DMS79 treated with DMSO at 0.1 percent for 48 hours (cell line): ENCODE measurements at regions not wholly inside any gene's neighbourhood (a gene's known extent, or its start where the extent isn't known, plus 50 kb on each side); places are given as distances from the start of the nearest gene placed in this dataset.
"Not testable (repeated sequence)": the region's sequence is repeated elsewhere in the genome, so short reads cannot be mapped to it uniquely, and the experiment has no call there.

Source experiments
- DNase-seq: peaks from one replicate; lab custom pipeline; 2025; lab: John Stamatoyannopoulos, UW

DNA sequence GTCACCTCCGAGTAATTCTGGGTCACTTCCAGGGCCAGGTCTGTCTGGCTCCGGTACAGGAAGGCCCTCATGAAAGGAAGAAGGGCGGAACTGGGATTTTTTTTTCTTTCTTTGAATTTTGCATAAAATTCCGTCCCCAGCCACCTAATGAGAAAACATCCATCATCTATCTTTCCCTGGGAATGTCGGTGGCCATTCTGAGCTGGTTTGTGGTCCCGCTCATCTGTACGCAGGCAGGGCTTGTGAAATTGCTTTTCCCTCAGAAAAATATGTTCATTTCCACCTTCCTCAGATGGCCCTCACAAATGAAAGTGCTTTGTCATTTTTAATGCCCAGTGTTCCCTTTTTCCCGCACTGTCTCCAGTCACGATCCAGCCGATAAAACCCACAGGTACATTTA lies 353.0 kb upstream of the ZFHX3 start:
- no peak for DNase-seq

DNA sequence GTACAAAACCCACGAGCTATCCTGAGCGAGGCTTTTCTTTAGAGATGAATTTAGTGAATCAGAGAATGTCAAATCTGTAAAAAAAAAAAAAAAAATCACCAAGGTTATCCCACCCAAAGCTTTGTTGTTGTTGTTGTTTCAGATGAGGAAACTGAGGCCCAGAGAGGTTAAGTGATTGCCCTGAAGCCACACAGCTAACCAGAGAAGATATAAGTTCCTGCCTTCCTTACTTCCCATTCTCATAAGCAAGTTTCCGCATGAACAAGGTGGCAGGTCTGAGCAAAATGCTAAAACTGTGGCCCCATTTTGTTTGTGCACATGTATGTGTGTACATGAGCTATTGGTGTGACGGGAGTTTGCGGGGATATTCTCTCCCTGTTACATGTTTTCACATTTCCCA lies 352.1 kb upstream of the ZFHX3 start:
- DNase-seq = no peak

DNA sequence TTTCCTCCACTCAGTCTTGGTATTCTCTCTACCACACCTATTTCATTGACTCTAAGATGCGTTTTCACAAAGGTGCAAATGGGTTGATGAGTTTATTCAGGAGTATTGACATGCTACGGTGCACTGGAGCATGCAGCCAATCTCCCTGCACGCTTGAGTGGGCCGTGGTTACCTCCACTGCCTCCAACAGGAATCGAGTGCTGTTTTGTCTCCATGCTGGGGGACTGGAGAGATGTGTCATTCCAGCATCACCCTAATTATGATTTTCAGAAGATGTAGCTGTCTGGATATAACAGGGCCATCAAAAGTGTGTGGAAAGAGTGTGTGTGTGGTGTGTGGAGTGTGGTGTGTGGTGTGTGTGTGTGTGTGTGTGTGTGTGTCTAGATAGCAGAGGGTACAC lies 351.6 kb upstream of the ZFHX3 start:
- DNase-seq = peak; percentile 1

DNA sequence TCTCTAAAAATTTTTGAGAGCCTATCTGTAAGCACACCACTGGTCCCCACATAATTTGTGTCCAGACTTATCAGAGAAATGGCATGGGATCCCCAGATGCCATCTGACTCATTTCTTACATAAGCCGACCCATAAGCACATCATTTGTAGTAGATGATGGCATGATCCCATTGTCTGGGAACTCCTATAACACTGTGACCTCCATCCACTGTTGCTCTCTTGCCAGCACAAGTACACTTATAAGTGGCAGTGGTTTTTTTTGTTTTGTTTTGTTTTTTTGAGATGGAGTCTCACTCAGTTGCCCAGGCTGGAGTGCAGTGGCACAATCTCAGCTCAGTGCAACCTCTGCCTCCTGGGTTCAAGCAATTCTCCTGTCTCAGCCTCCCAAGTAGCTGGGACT lies 350.7 kb upstream of the ZFHX3 start:
- DNase-seq = not testable (repeated sequence)

DNA sequence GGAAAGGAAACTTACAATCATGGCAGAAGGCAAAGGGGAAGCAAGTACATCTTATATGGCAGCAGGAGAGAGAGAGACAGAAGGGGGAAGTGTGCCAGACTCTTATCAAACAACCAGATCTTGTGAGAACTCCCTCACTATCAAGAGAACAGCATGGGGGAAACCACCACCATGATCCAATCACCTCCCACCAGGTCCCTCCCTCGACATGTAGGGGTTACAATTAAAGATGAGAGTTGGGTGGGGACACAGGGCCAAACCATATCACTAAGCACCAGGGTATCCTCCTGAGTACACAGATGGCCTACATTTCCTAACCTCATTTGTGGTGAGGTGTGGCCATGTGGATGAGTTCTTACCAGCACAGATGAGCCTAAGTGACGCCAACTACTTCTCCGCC lies 348.6 kb upstream of the ZFHX3 start:
- no peak for DNase-seq

DNA sequence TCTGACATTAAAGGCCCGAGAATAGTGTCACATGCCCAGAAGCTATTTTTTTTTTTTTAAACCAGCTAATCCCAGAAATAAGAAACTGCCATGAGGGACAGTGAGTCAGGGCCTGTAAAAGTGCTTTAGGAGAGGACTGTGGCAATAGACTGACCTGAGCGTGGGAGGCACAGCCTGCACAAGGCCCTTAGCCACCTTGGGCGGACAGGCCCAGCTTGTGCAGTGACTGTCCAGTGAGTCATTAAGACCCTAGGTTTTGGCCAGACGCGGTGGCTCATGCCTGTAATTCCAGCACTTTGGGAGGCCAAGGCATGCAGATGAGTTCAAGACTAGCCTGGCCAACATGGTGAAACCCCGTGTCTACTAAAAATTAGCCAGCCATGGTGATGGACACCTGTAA lies 343.0 kb upstream of the ZFHX3 start:
- no peak for DNase-seq

DNA sequence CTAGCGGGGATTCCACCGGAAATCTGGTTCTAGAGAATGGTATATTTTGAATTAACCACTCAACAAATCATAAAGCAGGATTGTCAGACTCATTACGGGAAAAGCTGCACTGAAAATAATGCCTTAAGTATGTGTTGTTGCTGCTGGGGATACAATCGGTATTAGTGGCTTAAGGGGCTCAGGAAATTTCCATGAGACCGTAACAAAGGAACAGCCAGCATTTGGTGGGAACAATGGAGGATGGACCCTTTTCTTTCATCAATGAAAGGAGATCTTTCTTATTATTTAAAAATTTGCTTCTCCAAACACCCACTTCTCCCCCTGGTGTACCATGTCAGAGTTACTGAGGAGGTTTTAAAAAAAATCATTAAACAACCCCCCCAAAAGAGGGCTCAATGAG lies 342.6 kb upstream of the ZFHX3 start:
- no peak for DNase-seq

DNA sequence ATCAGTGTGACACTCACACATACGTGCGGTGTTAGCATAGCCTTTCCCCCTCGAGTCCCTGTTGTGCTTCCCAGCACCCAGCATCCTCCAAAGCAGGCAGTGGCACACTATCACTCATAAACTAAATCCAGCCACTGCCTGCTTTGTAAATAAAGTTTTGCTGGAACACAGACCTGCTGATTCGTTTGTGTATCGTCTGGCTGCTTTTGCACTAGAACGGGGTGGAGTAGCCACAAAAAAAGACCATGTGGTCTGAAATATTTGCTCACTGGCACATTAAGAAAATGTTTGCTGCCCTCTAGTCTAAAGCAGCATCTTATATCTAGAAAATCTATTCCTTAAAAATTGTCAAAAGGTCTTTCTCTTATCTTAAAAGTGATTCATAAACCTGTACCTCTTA lies 341.2 kb upstream of the ZFHX3 start:
- DNase-seq = no peak

DNA sequence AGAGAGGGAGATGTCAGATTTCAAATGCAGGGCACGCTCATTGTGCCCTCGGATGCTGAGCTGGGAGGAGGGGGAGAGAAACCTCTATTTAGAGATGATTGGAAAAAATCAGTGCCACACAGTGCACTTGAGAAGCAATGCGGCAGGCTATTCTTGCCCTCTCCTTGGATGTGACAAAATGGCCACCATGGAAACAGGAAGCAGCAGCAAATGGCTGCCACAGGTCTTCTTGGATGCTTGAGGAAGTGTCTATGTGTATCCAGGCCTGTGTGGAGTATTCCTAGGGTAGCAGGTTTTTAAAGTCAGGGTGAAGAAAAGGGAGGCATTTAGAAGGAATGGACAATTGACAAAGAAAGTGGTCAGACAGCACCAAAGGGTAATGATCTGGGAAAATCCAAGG lies 340.1 kb upstream of the ZFHX3 start:
- no peak for DNase-seq

DNA sequence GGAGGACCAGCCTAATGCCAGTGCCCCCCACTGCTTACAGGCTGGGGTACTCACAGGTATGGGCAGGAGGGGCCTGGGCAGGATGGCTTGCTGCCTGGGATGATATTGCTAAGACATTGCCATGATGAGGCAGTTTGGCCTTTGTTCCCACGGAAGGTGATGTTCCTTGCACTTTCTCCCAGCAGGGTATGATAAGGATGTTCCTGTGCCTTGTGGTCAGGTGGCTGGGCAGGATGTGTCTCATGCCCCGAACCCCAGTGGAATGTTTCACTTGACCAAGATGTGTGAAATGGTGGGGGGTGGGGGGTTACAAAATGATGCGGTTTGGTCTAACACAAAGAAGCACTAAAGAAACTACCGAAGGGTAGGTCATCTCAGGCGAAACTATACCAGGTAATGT lies 337.8 kb upstream of the ZFHX3 start:
- no peak for DNase-seq

DNA sequence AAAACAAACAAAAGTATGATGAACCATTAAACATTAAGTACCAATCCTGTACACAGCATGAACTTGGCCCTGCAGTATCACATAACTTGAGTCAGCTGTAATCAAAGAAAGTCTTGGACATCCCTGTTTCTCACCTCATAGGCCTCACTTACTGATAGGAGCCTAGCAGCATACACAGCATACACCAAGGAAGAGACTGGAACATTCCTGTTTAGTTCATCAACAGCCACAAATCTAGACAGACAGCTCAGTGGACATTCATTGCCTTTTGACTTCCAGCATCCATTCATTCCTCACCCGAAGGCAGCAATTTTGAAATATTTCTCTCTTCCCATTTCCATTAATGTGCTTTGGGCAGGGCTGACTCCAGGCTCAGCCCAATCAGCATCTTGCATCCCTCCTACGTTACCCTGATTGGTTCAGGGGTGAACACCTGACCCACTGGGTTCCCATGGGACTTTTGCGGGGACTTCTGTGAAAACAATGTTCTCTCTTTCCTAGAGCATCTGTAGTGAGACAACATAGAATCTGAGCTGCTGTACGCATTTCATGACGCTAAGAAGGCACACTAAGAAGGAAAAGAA lies 336.7 kb upstream of the ZFHX3 start:
- no peak for DNase-seq

DNA sequence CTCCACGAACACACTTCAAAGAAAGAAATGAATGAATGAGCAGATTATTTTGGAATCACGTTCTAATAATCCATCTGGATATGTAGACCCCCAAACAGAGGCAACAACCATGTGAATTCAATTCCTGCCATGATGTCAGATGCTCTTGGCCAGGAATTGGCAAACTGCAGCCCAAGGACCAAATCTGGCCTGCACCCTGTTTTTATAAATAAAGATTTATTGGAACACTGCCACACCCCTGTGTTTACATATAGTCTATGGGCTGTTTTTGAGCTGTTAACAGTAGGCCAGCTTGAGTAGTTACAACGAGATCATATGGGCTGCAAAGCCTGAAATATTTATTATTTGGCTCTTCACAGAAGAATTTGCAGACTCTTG lies 336.0 kb upstream of the ZFHX3 start:
- DNase-seq = no peak

DNA sequence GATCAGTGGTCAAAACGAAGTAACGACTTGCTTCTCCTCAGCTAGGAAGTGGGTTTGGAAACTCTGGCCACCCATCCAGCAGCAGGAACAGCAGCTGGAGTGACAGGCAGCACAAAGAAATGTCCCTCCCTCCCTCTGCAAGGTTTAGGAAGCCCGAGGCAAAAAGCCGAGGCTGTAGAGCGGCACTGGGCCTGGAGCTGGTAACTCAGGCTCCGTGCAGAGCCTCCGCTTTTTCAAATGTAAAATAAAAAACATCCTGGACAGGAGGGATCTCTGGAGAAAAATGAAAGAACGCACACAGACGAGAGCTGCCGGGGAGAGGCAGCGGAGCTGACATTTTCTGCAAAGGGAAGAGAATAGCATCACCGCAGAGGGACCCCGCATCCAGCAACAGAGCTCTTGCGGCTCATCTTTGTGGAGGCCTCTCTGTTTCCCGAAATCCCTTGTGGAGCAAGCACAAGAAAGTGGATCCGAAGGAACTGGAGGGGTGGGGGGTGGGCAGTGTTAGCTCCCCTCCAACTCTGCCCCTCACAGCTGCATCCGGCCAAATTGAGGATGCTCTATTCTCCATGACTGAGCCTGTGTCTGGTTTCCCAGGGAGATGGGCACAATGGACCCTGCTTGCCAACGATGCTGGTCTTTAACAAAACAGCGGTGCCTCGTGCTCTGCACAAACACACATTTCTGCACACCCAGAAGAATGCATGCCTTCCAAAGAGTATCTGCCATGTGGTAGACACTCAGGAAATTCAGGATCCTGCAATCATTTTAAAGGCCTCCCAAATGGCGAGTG lies 335.5 kb upstream of the ZFHX3 start:
- no peak for DNase-seq

DNA sequence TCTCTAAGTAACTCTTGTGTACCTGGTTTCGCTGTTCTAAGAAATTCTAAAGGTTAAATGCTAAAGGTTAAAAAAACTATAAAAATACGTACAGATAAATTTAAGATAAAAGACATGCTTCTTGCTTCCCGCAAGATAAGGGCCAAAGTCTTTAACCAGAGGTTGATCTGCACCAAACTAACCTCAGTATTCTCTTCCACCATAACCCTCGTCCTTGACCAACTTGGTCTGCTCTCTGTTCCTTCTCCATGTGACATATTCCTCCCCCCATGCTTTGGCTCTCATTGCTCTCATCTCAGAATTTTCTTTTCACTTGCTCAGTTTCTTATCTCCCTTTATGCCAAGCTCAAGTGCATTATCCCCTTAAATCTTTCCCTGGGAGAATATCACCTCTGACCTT lies 330.5 kb upstream of the ZFHX3 start:
- no peak for DNase-seq

DNA sequence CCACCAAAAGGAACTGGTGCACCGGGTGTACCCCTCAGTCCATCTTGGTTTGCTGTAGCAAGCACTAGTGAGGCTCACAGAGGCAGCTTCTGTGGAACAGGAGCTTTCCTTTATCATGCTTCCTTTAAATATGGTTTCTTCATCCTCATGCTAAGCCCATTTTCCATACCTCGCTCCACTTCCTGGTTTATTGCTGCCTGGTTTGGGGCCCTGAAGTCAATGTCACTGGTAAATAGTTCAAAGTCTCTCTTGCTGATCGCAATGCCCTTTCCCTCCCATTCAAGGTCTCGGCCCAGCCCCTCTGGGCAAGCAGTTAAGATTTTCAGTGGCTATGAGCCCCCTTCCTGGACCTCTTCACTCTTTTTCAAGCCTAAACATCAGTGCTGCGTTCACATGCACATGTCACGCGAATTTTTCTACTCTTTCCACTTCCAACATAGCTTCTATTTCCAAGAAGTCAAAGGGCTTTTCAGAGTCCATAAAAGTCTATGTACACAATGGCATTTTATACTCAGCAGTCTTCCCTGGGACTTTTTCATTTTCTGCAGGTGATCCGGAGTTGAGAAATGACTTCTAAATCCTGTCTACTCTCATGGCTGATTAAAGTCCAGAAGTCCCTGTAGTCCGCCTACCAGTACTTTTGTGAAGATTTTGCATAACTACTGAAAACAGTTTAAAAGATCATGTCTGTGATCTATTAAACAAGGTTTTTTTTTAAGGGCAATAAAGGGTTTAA lies 323.8 kb upstream of the ZFHX3 start:
- no peak for DNase-seq

DNA sequence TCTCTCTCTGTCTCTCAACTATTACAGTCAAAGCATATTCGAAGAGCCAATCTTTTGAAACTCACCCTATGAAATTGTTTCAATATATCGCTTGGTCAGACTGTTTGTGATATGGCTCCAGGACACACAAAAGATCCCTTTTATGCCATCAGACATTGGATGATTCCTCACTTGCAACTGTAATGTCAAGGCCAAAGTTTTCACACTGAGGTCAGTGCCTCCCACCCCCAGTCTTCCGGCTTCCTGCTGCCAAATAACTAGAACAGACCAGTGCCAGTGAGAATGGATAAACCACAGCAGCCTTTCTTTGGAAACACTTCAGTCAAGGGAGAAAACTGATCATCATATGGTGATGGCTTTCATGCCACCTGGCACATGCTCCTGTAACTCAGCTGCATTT lies 321.9 kb upstream of the ZFHX3 start:
- no peak for DNase-seq

DNA sequence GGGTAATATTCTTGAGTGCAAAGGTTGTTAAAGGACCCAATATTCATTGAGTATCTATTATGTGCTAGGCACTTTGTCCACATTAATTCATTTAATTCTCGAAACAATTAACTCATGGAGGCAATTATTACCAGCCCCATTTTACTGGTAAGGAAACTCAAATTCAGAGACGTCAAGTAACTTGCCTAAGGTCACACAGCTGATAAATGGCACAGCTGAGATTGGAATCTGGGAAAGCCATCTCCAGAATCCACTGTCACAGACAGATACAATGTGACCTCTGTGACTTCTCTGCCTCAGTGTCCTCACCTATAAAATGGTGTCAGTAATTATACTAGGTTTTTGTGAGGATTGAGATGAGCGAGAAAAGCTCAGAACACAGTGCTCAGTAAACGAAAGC lies 320.8 kb upstream of the ZFHX3 start:
- DNase-seq = no peak

DNA sequence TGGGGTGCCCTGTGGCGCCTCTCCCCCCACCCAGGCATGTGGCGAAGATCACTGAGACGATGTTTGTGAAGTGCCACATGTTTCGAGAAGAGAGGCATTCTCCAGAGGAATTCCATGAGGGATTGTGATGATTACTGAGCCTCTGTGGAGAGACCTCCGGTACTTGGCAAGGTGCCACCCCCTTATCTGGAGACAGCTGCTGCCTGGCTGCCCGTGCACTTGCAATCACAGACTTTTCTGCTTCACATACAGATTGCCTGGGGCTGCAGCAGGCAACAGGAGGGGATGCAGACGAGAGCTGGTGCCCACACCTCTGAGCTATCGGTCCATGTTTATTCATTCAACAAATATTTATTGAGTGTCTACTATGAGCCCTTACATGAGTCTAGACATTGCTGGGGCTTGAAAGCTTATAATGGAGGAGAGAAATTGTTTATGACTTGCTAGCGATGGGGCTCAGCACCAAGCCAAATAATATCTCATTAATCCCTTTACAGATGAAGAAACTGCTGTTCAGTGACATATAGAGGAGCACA lies 317.2 kb upstream of the ZFHX3 start:
- peak; percentile 71 for DNase-seq

DNA sequence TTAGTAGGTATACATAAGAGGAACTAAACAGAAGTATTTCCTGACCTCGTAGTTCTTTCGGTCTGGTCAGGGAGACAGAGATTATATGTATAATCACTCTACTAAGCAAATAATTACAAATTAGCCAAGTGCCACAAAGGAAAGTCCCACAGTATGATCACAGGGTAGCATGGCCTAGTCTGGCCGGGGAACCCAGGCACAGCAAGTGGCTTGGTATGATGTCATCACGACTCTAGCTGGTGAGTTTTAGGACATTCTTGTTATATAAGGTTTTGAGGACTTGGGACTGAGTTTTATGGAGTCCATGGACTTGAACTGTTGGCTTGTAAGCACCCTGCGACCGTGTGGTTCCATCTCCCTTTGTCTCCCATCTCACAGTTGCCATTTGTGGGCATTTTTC lies 316.5 kb upstream of the ZFHX3 start:
- no peak for DNase-seq

DNA sequence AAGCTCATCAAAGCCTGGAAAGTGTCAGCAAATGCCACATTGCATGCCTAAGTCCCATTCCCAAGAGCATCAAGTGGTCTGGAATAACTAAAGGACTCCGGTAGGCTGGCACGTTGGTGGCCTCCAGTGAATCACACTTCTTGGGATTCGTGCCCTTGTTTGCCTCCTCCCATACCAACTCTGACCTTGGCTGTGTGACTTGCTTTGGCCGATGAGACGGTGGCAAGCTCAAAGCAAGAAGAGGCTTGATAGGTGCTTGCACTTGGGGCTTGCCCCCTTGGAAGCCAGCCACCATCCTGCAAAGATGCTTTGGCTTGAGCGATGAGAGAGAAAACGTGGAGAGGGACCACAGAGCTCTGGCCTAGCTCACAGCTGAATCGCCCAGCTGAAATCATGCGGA lies 313.1 kb upstream of the ZFHX3 start:
- no peak for DNase-seq

DNA sequence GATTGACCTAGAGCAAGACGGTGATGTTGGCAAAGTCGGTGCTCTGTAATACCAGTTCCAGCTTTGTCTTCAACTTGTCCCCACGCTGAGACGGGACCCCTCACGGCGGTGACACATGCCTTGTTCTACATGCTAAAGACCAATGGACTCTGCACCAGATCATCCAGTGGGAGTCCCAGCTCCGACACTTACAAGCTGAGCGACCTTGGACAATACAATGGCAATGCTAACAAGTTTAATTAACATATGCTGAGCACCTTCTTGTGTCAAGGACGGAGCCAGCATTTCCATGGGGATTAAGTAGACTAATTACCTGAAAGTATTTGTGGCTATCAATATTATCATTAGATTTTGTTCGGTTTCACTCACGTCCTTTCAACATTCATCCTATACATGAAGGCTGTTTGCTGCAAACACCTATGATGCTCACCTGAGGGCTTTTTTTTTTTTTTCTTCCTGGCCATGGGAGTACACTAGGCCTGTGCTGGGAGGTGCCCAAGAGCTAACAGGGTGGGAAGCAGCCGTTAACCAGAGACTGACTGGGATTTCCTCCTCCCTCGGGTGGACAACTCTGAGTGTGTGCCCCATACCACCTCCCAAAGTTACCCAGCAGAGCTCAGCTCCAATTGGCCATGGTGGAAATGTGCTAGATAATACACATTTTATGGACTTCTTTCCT lies 308.6 kb upstream of the ZFHX3 start:
- no peak for DNase-seq

DNA sequence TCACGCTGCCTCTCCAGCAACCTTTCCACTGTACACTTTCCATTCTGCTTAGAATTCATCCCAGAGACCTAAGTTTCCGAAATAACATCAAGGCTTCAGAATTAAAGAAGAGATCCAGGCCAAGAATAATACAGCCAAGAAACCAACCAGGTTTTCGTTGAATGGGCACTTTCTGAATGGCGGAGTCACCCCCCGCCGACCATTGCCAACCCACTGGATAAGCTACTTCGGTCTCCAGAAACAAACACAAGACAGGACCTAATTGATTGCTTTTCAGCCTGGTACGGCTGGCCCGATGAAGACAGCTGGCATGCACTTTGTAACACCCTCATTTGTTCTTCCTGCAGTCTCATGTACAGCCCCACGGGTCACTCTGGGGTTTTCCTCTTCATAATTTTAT lies 308.1 kb upstream of the ZFHX3 start:
- no peak for DNase-seq

DNA sequence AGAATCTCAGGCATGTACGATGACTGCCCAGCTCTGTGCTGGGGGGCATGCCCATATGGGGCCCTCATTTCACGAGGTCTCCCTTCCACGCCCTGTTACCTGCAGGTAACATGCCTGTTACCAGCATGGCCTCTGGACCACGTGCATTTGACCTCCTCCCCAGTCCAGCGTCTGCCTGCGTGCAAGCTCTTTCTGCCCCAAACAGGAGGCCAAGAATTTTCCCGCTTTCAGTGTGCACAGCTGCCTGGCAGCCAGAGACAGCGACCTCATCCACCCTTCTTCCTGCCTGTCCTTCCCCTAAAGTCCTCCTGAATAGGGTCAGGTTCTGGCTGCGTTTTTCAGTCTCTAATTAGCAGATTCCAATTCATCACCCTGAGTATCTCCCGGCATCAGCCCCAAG lies 306.5 kb upstream of the ZFHX3 start:
- no peak for DNase-seq
